Mesothelial cell of epicardium (in vitro differentiated cells): ENCODE measurements at regions not wholly inside any gene's neighbourhood (a gene's known extent, or its start where the extent isn't known, plus 50 kb on each side); places are given as distances from the start of the nearest gene placed in this dataset.

Experiments
- DNase-seq, 2 experiments: peaks; one replicate each; pipeline ENCODE4 v3.0.0; 2021; ENCODE audit warnings: low spot score in 2 of 2; ENCODE audit not compliant: unreplicated experiment in 2 of 2
- H3K27ac Mint-ChIP-seq: 2 replicates; pipeline ENCODE4 v1.8.0; 2021; ENCODE audit warnings: mixed read lengths
- H3K27me3 Mint-ChIP-seq: 2 replicates; pipeline ENCODE4 v1.8.0; 2021; ENCODE audit warnings: low read depth, mixed read lengths
- H3K36me3 Mint-ChIP-seq: 2 replicates; pipeline ENCODE4 v1.8.0; 2021; ENCODE audit warnings: mixed read lengths
- H3K4me1 Mint-ChIP-seq: 2 replicates; pipeline ENCODE4 v1.8.0; 2021; ENCODE audit warnings: mixed read lengths
- H3K4me3 Mint-ChIP-seq: 2 replicates; pipeline ENCODE4 v1.8.0; 2021; ENCODE audit warnings: mild to moderate bottlenecking, moderate library complexity, mixed read lengths
- H3K9me3 Mint-ChIP-seq: 2 replicates; pipeline ENCODE4 v1.8.0; 2021; ENCODE audit warnings: mixed read lengths
- TF ChIP-seq, protein P1 (sequence below): fragments of 200-600 bp; sonication (generic); IDR thresholded peaks from one replicate; pipeline ENCODE4 v1.5.0; 2021; ENCODE audit warnings: antibody characterized with exemption; ENCODE audit not compliant: unreplicated experiment

DNA sequence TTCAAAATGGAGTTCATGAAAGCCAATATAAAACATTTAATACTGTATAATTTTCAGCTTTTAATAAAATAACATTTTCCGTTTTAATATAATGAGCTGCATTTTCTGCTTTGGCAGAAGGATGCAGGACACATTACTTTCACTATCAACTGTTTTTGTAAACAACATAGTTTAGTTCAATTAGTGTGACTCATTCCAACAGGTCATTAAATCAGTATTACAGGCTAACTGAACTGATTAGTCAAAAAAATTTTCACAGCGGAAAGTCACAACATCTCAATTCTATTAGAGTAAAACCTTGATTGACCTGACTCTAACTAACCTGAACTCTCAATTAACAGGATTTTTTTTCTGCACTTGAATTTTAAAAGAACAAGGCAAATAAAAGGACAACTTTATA lies 151.2 kb upstream of the AMOT start:
- TF ChIP-seq, protein P1, sequence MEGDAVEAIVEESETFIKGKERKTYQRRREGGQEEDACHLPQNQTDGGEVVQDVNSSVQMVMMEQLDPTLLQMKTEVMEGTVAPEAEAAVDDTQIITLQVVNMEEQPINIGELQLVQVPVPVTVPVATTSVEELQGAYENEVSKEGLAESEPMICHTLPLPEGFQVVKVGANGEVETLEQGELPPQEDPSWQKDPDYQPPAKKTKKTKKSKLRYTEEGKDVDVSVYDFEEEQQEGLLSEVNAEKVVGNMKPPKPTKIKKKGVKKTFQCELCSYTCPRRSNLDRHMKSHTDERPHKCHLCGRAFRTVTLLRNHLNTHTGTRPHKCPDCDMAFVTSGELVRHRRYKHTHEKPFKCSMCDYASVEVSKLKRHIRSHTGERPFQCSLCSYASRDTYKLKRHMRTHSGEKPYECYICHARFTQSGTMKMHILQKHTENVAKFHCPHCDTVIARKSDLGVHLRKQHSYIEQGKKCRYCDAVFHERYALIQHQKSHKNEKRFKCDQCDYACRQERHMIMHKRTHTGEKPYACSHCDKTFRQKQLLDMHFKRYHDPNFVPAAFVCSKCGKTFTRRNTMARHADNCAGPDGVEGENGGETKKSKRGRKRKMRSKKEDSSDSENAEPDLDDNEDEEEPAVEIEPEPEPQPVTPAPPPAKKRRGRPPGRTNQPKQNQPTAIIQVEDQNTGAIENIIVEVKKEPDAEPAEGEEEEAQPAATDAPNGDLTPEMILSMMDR, result no peak
- no peak for DNase-seq
- peaks cover 2% of the 10 kb centered on the region for H3K36me3 Mint-ChIP-seq
- H3K27me3 Mint-ChIP-seq, result no peaks in the 10 kb centered on the region
- H3K4me3 Mint-ChIP-seq, result no peak overlapping the region
- H3K27ac Mint-ChIP-seq, result no peak overlapping the region
- H3K9me3 Mint-ChIP-seq, result no peaks in the 10 kb centered on the region
- peaks cover 5% of the 10 kb centered on the region for H3K4me1 Mint-ChIP-seq

GRCh38 chrX:112979879-112980278 lies 139.2 kb upstream of the AMOT start:
- DNase-seq, result no peak
- TF ChIP-seq, protein P1, result no peak
- no peak overlapping the region for H3K4me3 Mint-ChIP-seq
- H3K27ac Mint-ChIP-seq, result no peak overlapping the region
- peaks cover 11% of the 10 kb centered on the region for H3K36me3 Mint-ChIP-seq
- peaks cover 17% of the 10 kb centered on the region for H3K4me1 Mint-ChIP-seq
- H3K27me3 Mint-ChIP-seq, result no peaks in the 10 kb centered on the region
- peaks cover 29% of the 10 kb centered on the region for H3K9me3 Mint-ChIP-seq

DNA sequence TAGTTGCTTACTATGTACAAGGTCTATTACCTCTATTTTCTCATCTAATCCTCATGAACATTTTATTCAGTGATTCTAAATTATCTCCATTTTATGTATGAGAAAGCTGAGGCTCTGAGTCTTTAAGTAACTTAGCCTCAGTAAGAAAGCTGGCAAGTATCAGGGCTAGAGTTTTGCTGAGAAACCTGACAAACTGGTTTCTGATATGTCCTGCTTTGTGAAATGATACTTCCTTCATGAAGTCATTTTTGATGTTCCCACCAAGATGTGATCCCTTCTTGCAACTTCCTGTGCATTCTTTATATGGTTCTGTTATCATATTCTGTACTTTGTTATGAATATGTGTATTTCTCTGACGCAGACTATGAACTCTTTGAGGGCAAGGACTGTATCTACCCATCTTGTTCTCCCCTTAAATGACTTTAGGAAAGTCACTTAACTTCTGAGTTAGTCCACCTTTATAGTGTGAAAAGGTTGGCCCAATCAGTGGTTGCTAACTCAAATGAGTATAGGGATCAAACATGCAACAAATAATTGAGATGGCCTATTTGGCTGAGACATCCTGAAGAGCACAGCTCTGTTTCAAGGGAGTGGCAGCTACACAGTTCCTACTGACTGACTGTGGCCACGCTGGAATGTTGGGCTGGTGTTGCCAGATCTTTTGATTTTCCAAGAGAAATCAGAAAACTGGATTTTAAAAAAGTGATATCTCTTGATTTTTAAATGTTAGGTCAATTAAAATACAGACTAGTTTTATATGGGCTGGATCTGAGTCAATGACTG lies 127.9 kb upstream of the AMOT start:
- H3K4me1 Mint-ChIP-seq, result peaks cover 30% of the 10 kb centered on the region
- no peak for DNase-seq
- no peaks in the 10 kb centered on the region for H3K9me3 Mint-ChIP-seq
- no peaks in the 10 kb centered on the region for H3K36me3 Mint-ChIP-seq
- H3K4me3 Mint-ChIP-seq, result no peak overlapping the region
- peak overlapping the region; percentile 84 for H3K27ac Mint-ChIP-seq
- TF ChIP-seq, protein P1, result no peak
- H3K27me3 Mint-ChIP-seq, result no peaks in the 10 kb centered on the region

- H3K27ac Mint-ChIP-seq, result peak overlapping the region; percentile 84
- H3K36me3 Mint-ChIP-seq, result no peaks in the 10 kb centered on the region
- DNase-seq, result no peak
- H3K4me3 Mint-ChIP-seq, result no peak overlapping the region
- H3K4me1 Mint-ChIP-seq, result peaks cover 30% of the 10 kb centered on the region
- H3K27me3 Mint-ChIP-seq, result no peaks in the 10 kb centered on the region
- TF ChIP-seq, protein P1, result no peak
- H3K9me3 Mint-ChIP-seq, result no peaks in the 10 kb centered on the region
These were observed 127.3 kb upstream of the AMOT start for GRCh38 chrX:112967903-112968302.

- DNase-seq, result no peak
- no peak overlapping the region for H3K4me3 Mint-ChIP-seq
These were observed 126.7 kb upstream of the AMOT start for GRCh38 chrX:112967341-112967740.

More at GRCh38 chrX:112967341-112967740, 126.7 kb upstream of the AMOT start:
- TF ChIP-seq, protein P1, result no peak
- H3K27me3 Mint-ChIP-seq, result no peaks in the 10 kb centered on the region
- H3K9me3 Mint-ChIP-seq, result no peaks in the 10 kb centered on the region
- no peak overlapping the region for H3K27ac Mint-ChIP-seq
- H3K36me3 Mint-ChIP-seq, result no peaks in the 10 kb centered on the region
- peaks cover 30% of the 10 kb centered on the region for H3K4me1 Mint-ChIP-seq
